Body of pancreas (tissue), 4 donors: ENCODE measurements at regions not wholly inside any gene's neighbourhood (a gene's known extent, or its start where the extent isn't known, plus 50 kb on each side); places are given as distances from the start of the nearest gene placed in this dataset.
"Not testable (repeated sequence)": the region's sequence is repeated elsewhere in the genome, so short reads cannot be mapped to it uniquely, and the experiment has no call there.

Experiments used
- ATAC-seq: fragments of 150-250 bp; one replicate; pipeline ENCODE4 v1.9.1; 2016
- DNase-seq, 4 donors: peaks; one replicate each; pipeline ENCODE4 v3.0.0-alpha.2; 2019
- H3K27ac ChIP-seq, 4 donors: fragments of 200-600 bp; sonication (generic); 1 replicate in 3 of 4; 2 replicates in 1 of 4; pipeline versions ENCODE4 v1.5.1 to v1.6.1; 2016 to 2019; ENCODE audit warnings: mild to moderate bottlenecking in 1 of 4, mixed read lengths in 1 of 4, moderate library complexity in 1 of 4
- H3K27me3 ChIP-seq, 2 donors: fragments of 200-600 bp; sonication (generic); one replicate each; pipeline ENCODE4 v1.6.0; 2016; ENCODE audit warnings: mild to moderate bottlenecking in 1 of 2
- H3K36me3 ChIP-seq, 2 donors: fragments of 200-600 bp; sonication (generic); replicated peaks in 1 of 2; 2 replicates each; pipeline ENCODE4 v1.5.1; 2016; ENCODE audit warnings: low read depth in 2 of 2; ENCODE audit not compliant: insufficient read depth in 1 of 2
- H3K4me1 ChIP-seq: fragments of 200-600 bp; sonication (generic); one replicate; pipeline ENCODE4 v1.6.0; 2016
- H3K4me3 ChIP-seq, 2 donors: fragments of 200-600 bp; sonication (generic); 1 replicate in 1 of 2; 2 replicates in 1 of 2; pipeline ENCODE4 v1.5.1; 2016 to 2019
- H3K9me3 ChIP-seq, 3 donors: fragments of 200-600 bp; sonication (generic); 1 replicate in 2 of 3; 2 replicates in 1 of 3; pipeline ENCODE4 v1.5.1; 2016
- CTCF ChIP-seq, 7 experiments: fragments of 450-650 bp in 4 of 7; fragments of 200-600 bp in 3 of 7; sonication (generic) in 3 of 7; IDR thresholded peaks; one replicate each; pipeline ENCODE4 v1.5.1; 2016 to 2019; ENCODE audit warnings: antibody characterized with exemption in 7 of 7
- POLR2A ChIP-seq, 3 donors: fragments of 450-650 bp; IDR thresholded peaks; one replicate each; pipeline ENCODE4 v1.6.1; 2016; ENCODE audit warnings: antibody characterized with exemption in 3 of 3, mild to moderate bottlenecking in 2 of 3
- WGBS, 2 donors: methylation state at CpG; one replicate each; pipeline ENCODE4 v1.1.5; 2017; 5-methylcytosine and 5-hydroxymethylcytosine counted together
- intact Hi-C: fragments of 100-400 bp; cut with DNase I; formaldehyde crosslinking; loops from one replicate; pipeline ENCODE4 v1.15.1; 2023

- H3K36me3 ChIP-seq = no peaks in the 10 kb centered on the region
- no peaks in the 10 kb centered on the region for H3K4me1 ChIP-seq
- TF ChIP-seq CTCF (IDR thresholded peaks at IDR 0.05) = peak; percentile 19 to 81 (median 77)
- TF ChIP-seq POLR2A (IDR thresholded peaks at IDR 0.05) = no peak
- WGBS, 2 donors = 0% methylated on average over 1 of the region's 1 CpG
- no peak overlapping the region for H3K4me3 ChIP-seq
- DNase-seq (no peak), ATAC-seq (peak; percentile 77)
- no peak overlapping the region for H3K27ac ChIP-seq
- intact Hi-C loops = loop anchor here (5.0 kb wide), 1 partner anchor 835 kb away; no protein-coding TSS in a partner anchor
- no peaks in the 10 kb centered on the region for H3K27me3 ChIP-seq
- no peaks in the 10 kb centered on the region for H3K9me3 ChIP-seq
These were observed 133.0 kb upstream of the TUT7 start for GRCh38 chr9:86486891-86487837.

- no peak overlapping the region for H3K27ac ChIP-seq
- H3K4me3 ChIP-seq = no peak overlapping the region
- H3K9me3 ChIP-seq = no peaks in the 10 kb centered on the region
- no peaks in the 10 kb centered on the region for H3K36me3 ChIP-seq
- ATAC-seq = no peak
- H3K4me1 ChIP-seq = no peaks in the 10 kb centered on the region
- H3K27me3 ChIP-seq = no peaks in the 10 kb centered on the region
- peak in 1 of 4 donors; percentile 14 for DNase-seq
- WGBS, 2 donors = 47 to 61% methylated on average over 5 of the region's 5 CpGs
- no peak for TF ChIP-seq CTCF (IDR thresholded peaks at IDR 0.05)
- no peak for TF ChIP-seq POLR2A (IDR thresholded peaks at IDR 0.05)
- intact Hi-C loops = loop anchor here (5.0 kb wide), 1 partner anchor 837 kb away; no protein-coding TSS in a partner anchor
These were observed 131.1 kb upstream of the TUT7 start for GRCh38 chr9:86485359-86485758.

- H3K27ac ChIP-seq = no peak overlapping the region
- no peaks in the 10 kb centered on the region for H3K9me3 ChIP-seq
- DNase-seq (no peak), ATAC-seq (no peak)
- no peaks in the 10 kb centered on the region for H3K27me3 ChIP-seq
- intact Hi-C loops = no loop called here
- H3K4me1 ChIP-seq = no peaks in the 10 kb centered on the region
- H3K4me3 ChIP-seq = no peak overlapping the region
- no peaks in the 10 kb centered on the region for H3K36me3 ChIP-seq
- TF ChIP-seq CTCF (IDR thresholded peaks at IDR 0.05) = no peak
- no peak for TF ChIP-seq POLR2A (IDR thresholded peaks at IDR 0.05)
These were observed 129.3 kb upstream of the TUT7 start for GRCh38 chr9:86483496-86483895.

GRCh38 chr9:86481466-86481865, 127.3 kb upstream of the TUT7 start:
- TF ChIP-seq CTCF (IDR thresholded peaks at IDR 0.05) (no peak), POLR2A (IDR thresholded peaks at IDR 0.05) (no peak)
- Histone ChIP-seq H3K36me3 (no peaks in the 10 kb centered on the region), H3K27me3 (no peaks in the 10 kb centered on the region), H3K9me3 (no peaks in the 10 kb centered on the region), H3K4me3 (no peak overlapping the region), H3K4me1 (no peaks in the 10 kb centered on the region), H3K27ac (no peak overlapping the region)
- no peak for DNase-seq
- WGBS, 2 donors = 84 to 94% methylated on average over 3 of the region's 3 CpGs
- no peak for ATAC-seq
- intact Hi-C loops = no loop called here

GRCh38 chr9:86475255-86475654, 121.0 kb upstream of the TUT7 start:
- WGBS, 2 donors = 92 to 100% methylated on average over 1 of the region's 1 CpG
- H3K4me3 ChIP-seq, ATAC-seq: not testable (repeated sequence)

More at GRCh38 chr9:86475255-86475654, 121.0 kb upstream of the TUT7 start:
- H3K27me3 ChIP-seq, DNase-seq, H3K36me3 ChIP-seq, H3K4me1 ChIP-seq, intact Hi-C loops, H3K27ac ChIP-seq, H3K9me3 ChIP-seq: not testable (repeated sequence)
